Activated CD4-positive, alpha-beta T cell treated with anti-CD3 and anti-CD28 coated beads for 4 hours (primary cell): ENCODE measurements at regions not wholly inside any gene's neighbourhood (a gene's known extent, or its start where the extent isn't known, plus 50 kb on each side); places are given as distances from the start of the nearest gene placed in this dataset.
"Not testable (repeated sequence)": the region's sequence is repeated elsewhere in the genome, so short reads cannot be mapped to it uniquely, and the experiment has no call there.

Source experiments
- DNase-seq, 2 donors: peaks; one replicate each; pipeline ENCODE4 v3.0.0-alpha.2; 2020

DNA sequence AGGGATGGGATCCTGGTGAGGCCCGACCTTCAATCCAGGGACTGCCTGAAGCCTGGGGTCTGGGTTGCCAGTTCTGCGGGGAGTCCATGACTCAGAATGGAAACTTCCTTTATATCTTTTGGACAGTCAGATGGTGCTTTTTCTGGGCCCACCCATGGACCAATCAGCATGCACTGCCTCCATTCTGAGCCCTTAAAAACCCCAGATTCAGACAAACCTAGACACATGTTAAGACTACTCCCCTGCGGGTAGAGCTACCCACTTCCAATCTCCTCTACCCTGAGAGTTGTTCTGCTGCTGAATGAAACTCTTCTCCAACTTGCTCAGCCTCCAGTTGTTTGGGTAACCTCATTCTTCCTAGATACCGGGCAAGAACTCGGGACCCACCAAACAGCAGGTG, 1315.2 kb upstream of the MIR17HG start:
- no peak for DNase-seq

DNA sequence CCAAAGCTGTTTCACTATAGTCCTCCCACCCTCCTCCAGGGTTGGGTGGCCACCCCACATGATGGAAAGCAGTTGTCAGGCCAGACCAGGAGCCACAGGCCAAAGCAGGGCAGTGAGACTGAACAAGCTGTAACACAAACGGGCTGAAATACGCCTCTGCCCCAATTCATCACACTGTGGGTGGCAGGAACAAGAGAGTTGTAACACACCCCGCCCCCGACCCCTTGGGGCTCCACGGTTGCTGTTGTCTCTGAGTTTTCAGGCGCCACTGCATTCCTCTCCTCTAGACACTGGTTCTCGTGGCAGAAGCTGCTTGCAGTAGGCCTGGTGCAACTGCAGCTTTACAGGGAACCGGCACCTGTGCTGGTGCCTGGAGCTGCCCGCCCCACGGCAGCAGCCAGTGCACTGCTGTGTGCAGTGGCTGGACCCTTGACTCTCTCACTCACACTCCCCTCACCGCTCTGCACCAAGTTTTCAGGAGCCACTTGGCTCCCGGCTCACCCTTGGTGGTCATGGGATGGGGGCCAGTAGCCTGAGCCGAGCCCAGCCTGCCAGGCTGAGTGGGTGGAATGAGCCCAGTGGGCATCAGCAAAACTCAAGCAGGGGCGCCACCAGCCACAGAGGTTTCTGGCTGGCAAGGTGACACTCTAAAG, 1314.5 kb upstream of the MIR17HG start:
- no peak for DNase-seq

DNA sequence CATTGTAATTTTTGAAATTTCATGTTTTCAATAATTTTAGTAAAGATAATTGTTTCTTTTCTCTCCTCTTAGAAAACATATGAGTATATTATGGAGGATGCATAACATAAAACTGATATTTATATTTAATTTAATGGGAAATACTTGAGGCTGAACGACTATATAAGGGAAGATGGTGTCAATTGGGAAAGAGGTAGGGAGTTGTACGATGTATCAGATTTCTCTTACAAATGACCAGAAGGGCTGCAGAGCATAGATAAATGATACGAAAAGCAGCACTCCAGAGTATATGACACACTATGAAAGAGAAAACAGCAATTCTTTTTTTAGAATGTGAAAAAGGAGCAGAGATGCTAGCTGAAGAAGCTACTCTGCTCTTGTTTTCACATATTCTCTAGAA, 1308.0 kb upstream of the MIR17HG start:
- no peak for DNase-seq

DNA sequence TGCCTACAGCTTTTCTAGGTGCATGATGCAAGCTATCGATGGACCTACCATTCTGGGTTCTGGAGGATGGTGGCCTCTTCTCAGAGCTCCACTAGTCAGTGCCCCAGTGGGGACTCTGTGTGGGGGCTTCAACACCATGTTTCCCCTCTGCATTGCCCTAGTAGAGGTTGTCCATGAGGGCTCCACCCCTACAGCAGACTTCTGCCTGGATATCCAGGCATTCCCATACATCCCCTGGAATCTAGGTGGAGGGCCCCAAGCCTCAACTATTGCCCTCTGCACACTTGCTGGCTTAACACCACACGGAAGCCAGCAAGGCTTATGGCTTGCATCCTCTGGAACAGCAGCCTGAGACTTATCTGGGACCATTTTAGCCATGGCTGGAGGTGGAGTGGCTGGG, 1299.9 kb upstream of the MIR17HG start:
- no peak for DNase-seq

DNA sequence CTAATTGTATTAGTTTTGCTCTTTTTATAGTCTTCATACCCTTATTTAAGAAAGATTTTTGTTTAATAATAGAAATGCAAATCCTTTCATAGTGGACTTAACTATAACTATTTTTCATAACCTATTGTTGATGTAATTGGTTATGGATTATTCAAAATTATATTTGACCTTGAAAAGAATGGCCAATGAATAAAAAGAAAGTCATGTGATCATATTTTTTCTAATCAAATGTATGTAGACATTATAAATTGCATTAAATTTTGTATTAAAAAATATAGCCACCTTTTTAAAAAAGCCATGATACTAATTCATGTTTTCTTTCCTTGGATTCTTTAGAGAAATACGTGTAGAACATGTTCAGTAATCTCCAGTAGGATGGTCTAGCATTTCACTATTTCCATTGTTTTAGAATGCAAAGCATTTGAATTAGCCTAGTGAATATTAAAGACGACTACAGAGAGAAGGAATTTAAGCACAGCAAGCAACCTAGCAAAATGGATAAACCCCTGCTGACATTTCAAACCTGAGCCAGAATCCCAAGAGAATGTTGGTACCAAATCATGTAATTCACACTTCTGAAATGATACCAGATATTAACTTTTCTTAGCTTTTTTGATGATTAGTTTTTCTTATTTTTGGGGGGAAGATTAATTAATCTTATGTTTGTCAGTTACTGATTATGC, 1297.4 kb upstream of the MIR17HG start:
- no peak for DNase-seq

- no peak for DNase-seq
Observed at GRCh38 chr13:90055121-90055520, 1292.4 kb upstream of the MIR17HG start.

- DNase-seq, result no peak
Observed at GRCh38 chr13:90055760-90056159, 1291.7 kb upstream of the MIR17HG start.

DNA sequence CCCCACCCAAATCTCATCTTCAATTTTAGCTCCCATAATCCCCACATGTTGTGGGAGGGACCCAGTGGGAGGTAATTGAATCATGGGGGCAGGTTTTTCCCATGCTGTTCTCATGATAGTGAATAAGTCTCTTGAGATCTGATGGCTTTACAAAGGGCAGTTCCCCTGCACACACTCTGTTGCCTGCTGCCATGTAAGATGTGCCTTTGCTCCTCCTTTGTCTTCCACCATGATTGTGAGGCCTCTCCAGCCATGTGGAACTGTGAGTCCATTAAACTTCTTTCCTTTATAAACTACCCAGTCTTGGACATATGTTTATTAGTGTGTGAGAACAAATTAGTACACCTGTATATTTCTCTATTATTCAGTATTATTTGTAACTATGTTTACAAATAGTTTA, 1283.3 kb upstream of the MIR17HG start:
- not testable (repeated sequence) for DNase-seq

DNA sequence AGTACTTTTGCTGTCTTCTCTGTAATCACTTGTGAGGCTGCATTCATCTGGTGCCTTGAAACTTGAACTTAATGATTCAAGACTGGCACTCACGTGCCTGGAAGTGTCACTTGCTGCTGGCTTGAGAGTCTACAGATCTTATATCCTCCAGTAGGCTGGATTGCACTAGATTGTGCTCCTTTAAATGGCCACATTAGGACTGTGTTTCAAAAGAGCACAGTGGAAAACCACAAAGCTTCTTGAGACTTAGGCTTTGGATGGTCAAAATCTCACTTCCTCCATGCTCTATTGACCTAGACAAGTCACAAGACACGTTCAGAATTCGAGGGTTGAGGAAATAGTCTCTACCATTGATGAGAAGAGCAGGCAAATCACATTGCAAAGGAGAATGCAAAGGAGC, 1278.8 kb upstream of the MIR17HG start:
- DNase-seq, result no peak

GRCh38 chr13:90070362-90070761, 1277.1 kb upstream of the MIR17HG start:
- no peak for DNase-seq

DNA sequence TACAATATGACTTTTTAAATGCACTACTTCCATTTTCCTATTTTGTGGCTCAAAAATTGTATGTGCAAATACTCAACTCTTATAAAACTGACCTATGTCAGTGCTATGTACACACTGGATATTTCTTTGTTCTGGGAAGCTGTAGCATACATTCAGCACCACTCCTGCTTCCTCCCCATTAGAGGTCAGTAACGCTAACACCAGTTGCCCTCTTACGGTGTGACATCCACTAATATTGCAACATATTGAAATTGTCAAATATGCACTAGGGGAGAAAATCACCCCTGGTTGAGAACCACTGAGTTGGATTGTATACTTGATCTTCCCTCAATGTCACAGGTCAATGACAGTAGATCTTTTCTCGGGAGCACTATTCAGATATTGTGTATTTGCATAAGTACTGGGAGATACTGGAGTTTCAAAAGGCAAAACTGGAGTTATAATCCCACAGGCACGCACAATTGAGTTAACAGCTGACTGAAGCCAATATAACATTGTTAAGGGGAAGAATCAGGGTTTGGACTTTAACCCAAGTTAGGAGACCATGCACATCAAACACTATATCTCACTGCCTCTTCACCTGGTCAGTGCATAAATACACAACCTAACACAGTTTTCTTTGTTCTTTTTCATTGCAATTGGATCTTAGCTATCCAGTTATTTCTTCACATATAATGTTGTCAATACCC, 1276.5 kb upstream of the MIR17HG start:
- no peak for DNase-seq

DNA sequence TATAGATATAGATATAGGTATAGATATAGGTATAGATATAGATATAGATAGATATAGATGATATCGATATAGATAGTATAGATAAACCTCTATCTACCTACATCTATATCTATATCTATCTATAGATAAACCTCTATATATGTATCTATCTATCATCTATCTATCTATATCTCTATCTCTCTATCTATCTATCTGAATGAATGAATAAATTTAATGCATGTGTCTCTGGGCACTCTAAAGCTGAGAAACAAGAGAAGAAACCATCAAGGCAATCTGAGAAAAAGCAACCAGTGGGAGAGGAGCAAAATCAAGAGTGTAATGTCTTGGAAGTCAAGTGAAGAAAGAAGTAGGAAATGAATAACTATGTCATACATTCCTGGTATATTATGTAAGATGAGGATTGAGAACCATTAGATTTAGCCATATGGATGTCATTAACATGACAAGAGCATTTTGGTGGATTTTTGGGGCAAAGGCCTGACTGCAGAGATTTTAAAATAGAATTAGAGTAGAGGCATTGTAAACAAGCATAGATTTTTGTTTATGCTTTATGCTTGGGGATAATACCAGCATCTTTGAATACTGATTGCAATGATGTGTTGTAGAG, 1262.7 kb upstream of the MIR17HG start:
- DNase-seq, result no peak

DNA sequence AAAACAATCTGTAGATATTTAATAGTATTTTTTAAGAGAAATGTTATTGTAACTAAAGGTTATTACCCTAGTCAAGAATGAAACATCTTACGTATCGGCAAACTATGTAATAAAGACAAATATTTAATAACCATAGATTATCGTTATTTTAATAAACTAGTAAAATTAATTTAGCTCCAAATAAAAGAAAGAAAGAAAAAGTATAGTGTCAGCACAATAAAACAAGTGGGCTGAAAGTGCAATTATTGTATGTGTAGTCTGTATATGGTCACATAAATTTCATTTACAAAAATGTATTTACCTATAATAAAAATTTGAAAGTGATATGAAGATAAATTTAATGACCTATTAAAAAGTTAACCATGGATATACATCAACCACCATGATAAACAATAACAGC, 1258.4 kb upstream of the MIR17HG start:
- DNase-seq, result no peak

GRCh38 chr13:90091611-90092010, 1255.9 kb upstream of the MIR17HG start:
- DNase-seq, result no peak

- no peak for DNase-seq
Observed at GRCh38 chr13:90094357-90094756, 1253.1 kb upstream of the MIR17HG start.

DNA sequence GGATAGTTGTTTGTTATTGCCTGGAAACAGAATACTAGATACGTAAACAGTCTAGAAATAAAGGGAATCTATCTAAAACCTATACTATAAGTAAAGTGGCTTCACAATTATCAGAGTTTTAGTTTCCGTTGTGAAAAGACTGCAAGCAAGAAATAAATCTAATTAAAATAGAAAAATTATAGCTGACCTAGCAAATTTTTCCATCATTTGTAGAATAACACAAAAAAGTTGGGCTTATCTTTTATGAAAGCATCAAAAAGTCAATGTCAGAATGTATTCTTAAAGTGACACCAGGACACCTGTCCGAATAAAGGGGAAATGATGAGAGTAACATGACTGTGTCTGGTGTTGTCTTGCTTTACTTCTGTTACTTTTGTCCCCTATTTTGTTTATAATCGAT, 1248.9 kb upstream of the MIR17HG start:
- DNase-seq, result no peak

DNA sequence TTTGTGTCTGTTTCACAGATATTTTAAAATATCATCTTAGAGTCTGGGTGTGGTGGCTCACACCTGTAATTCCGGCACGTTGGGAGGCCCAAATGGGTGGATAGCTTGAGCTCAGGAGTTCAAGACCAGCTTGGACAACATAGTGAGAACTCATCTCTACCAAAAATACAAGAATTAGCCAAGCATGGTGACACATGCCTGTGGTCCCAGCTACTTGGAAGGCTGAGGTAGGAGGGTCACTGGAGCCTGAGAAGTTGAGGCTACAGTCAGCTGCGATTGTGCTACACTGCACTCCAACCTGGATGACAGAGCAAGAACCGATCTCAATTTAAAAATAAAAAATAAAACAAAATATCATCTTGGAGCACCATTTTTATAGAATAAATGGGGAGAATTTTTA, 1247.6 kb upstream of the MIR17HG start:
- no peak for DNase-seq

GRCh38 chr13:90103099-90103784, 1244.2 kb upstream of the MIR17HG start:
- DNase-seq, result no peak

GRCh38 chr13:90104764-90105163, 1242.7 kb upstream of the MIR17HG start:
- DNase-seq, result no peak

- no peak for DNase-seq
Observed at GRCh38 chr13:90105276-90105675, 1242.2 kb upstream of the MIR17HG start.

DNA sequence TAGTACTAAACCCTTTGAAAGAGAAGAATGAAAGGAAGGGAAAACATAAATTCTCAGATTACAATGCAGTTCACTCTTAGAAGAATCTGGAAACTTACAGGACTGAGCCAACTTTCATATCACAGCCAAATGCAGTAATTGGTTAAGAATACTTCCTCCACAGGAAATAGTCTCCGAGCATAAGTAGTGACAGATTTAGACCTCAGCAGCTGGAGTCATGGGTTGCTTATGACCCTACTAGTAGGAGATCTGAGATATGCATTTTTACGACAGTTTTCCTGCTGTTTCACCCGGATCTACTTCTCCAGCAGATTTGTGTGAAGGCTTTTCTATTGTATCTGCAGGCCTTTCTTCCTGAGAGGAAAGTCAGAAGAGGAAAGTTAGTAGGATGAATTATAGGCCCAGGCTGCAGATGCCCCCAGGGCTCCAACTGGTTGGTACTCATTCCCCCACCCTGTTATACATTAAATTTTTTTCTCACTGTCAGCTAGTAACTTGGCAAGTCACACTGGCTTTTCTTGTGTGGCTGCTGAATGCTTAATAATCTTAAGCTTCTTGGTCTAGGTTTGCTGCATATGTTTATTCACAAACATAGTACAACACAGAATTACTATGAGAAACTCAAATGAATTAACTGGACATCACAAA, 1241.5 kb upstream of the MIR17HG start:
- DNase-seq, result no peak

DNA sequence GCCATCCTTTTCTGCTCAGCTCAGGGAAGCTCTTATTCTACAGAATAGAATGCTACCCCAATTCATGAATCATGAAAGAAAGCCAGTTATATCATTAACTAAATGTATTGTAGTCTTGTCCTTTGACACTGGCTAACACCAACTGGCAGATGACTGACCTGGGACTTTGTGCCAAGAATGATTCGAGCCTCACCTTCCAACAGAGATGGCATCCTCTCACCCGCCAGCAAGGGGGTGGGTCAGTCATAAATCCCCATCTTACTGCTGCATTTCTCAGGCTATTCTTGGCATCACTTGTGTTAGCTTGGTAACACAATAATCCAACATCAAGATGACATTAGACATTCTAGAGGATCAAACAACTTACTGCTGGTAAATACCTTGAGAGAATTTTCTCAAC, 1239.8 kb upstream of the MIR17HG start:
- DNase-seq, result no peak

GRCh38 chr13:90108547-90108946, 1238.9 kb upstream of the MIR17HG start:
- DNase-seq, result no peak
